ENCODE measurements at regions not wholly inside any gene's neighbourhood (a gene's known extent, or its start where the extent isn't known, plus 50 kb on each side); places are given as distances from the start of the nearest gene placed in this dataset.

DNA sequence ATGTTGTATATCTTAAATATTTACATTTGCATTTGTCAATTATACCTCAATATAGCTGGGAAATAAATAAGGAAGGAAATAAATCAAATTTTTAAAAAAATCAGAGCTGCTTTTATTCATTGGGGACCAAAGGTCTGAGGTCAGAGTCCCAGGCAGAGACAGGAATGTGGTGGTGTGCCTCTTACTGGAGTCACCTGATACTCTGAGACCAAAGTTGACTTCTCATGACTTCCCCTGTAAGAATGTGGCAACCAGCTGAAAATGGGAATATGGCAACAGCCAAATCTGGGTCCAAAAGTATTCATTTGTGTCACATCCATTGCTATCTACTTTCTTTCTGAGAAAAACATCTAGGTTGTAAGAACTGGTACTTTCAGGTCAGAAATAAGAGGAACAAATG is 496.6 kb upstream of the TMPO start:
- intact Hi-C loops (cut with micrococcal nuclease), result no loop called here
- no peak for DNase-seq
- TF ChIP-seq, protein P1, sequence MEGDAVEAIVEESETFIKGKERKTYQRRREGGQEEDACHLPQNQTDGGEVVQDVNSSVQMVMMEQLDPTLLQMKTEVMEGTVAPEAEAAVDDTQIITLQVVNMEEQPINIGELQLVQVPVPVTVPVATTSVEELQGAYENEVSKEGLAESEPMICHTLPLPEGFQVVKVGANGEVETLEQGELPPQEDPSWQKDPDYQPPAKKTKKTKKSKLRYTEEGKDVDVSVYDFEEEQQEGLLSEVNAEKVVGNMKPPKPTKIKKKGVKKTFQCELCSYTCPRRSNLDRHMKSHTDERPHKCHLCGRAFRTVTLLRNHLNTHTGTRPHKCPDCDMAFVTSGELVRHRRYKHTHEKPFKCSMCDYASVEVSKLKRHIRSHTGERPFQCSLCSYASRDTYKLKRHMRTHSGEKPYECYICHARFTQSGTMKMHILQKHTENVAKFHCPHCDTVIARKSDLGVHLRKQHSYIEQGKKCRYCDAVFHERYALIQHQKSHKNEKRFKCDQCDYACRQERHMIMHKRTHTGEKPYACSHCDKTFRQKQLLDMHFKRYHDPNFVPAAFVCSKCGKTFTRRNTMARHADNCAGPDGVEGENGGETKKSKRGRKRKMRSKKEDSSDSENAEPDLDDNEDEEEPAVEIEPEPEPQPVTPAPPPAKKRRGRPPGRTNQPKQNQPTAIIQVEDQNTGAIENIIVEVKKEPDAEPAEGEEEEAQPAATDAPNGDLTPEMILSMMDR (IDR thresholded peaks at IDR 0.05; ENCODE audit: borderline replicate concordance), result no peak

DNA sequence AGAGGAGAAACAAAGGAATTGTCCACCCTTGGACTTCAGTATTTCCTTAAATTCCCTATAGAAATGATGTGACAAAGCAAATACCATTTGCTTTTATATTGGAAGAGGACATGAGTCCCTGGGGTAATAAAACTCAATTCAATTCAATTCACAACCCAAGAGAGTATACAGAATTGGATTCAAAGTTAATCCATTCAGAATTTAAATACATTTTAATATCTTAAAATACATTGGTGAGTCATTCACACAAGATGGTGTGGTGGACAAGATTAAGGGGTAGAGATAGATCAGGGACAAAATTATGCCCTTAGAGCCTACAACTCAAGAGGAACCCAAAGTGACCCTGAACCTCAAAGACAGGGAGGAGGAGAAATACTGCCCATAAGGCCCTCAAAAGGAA is 495.0 kb upstream of the TMPO start:
- H3K36me3 ChIP-seq, result no peaks in the 10 kb centered on the region
- TF ChIP-seq, protein P1 (IDR thresholded peaks at IDR 0.05; ENCODE audit: borderline replicate concordance), result no peak
- H3K27ac ChIP-seq (replicated peaks), result no peak overlapping the region
- DNase-seq, result no peak
- H3K4me1 ChIP-seq, result no peaks in the 10 kb centered on the region
- no peak overlapping the region for H3K4me3 ChIP-seq
- intact Hi-C loops (cut with micrococcal nuclease), result no loop called here
- H3K27me3 ChIP-seq (ENCODE audit: low read depth), result no peaks in the 10 kb centered on the region
- peaks cover 2% of the 10 kb centered on the region for H3K9me3 ChIP-seq (replicated peaks)

More for the DNA sequence above, 496.6 kb upstream of the TMPO start:
- Histone ChIP-seq H3K9me3 (replicated peaks) (peaks cover 16% of the 10 kb centered on the region), H3K36me3 (no peaks in the 10 kb centered on the region), H3K27ac (replicated peaks) (no peak overlapping the region), H3K27me3 (ENCODE audit: low read depth) (no peaks in the 10 kb centered on the region), H3K4me1 (no peaks in the 10 kb centered on the region), H3K4me3 (no peak overlapping the region)

DNA sequence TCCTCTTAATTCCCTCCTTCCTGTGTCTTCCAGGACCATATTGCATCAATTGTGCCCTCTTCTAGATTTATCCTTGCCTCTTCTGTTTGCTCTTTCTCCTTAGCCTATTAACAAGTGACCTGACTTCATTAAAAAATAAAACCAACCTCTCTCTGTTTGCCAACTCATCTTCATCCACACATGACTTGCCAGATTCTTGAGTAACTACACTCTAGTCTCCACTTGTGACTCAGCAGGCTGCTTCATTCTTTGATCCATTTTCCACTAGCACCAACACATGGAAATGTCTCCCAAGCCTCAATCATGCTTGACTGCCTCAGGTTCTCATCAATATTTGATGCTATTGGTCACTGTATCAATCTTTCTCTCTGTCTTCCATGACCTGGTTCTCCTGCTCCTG is 492.4 kb upstream of the TMPO start:
- intact Hi-C loops (cut with micrococcal nuclease), result no loop called here
- no peak overlapping the region for H3K4me3 ChIP-seq
- H3K27me3 ChIP-seq (ENCODE audit: low read depth), result no peaks in the 10 kb centered on the region
- TF ChIP-seq, protein P1 (IDR thresholded peaks at IDR 0.05; ENCODE audit: borderline replicate concordance), result no peak
- no peaks in the 10 kb centered on the region for H3K36me3 ChIP-seq
- H3K9me3 ChIP-seq (replicated peaks), result no peaks in the 10 kb centered on the region
- H3K27ac ChIP-seq (replicated peaks), result no peak overlapping the region
- H3K4me1 ChIP-seq, result no peaks in the 10 kb centered on the region
- no peak for DNase-seq

DNA sequence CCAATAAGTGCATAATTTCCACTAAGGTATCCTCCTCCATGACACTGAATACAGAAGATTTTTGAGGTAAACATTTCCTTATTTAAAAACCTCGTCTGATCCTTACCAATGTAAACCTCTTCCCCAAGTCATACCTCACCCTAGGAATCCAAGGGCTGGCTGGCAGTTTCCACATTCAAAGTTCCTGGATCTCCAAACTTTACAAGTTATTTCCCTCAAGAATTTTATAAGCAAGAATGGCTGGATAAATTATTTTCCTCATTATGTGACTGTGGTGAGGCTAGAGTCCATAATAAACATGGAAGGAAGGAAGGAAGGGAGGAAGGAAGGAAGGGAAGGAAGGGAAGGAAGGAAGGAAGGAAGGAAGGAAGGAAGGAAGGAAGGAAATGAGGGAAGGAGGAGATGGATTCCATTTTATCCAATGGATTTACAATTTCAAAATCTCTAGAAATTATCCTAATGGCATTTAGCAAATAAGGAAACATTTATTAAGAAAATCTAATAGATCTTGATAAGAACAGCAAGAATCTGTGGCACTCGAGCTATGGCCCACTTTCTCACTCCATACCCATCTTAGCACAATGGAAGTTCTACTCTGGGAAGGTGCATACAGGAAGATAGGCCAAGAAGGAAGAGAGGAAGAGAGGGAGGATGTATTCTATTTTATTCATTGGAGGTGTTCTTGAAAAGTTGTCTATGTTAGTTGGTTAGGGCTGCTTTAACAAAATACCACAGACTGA is 477.8 kb upstream of the TMPO start:
- Histone ChIP-seq H3K9me3 (replicated peaks) (peaks cover 39% of the 10 kb centered on the region), H3K4me1 (no peaks in the 10 kb centered on the region), H3K36me3 (no peaks in the 10 kb centered on the region), H3K27ac (replicated peaks) (no peak overlapping the region), H3K4me3 (no peak overlapping the region), H3K27me3 (ENCODE audit: low read depth) (no peaks in the 10 kb centered on the region)
- intact Hi-C loops (cut with micrococcal nuclease), result no loop called here
- TF ChIP-seq, protein P1 (IDR thresholded peaks at IDR 0.05; ENCODE audit: borderline replicate concordance), result no peak
- DNase-seq, result no peak

DNA sequence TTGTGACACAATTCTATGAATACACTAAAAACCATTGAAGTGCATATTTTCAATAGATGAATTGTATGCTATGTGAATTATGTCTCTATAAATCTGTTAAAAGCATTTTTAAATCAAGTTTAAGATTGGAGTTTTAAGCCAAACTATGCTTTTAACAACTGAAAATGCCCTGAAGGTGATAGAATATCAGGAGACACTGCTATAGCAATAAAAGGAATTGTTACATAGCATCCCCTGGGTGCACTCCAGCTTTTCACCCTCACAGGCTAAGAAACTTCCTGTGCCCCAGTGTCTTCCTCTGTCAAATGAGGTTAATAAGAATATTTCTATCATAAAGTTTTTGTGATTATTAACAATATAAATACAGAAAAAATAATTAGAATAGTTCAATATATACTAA is 472.7 kb upstream of the TMPO start:
- no peak for DNase-seq
- Histone ChIP-seq H3K4me1 (no peaks in the 10 kb centered on the region), H3K36me3 (no peaks in the 10 kb centered on the region), H3K4me3 (no peak overlapping the region), H3K27ac (replicated peaks) (no peak overlapping the region), H3K9me3 (replicated peaks) (peaks cover 43% of the 10 kb centered on the region), H3K27me3 (ENCODE audit: low read depth) (no peaks in the 10 kb centered on the region)
- TF ChIP-seq, protein P1 (IDR thresholded peaks at IDR 0.05; ENCODE audit: borderline replicate concordance), result no peak
- intact Hi-C loops (cut with micrococcal nuclease), result no loop called here

All from left ventricle myocardium inferior (tissue), 1 donor.